Caco-2 (cell line): ENCODE measurements at regions not wholly inside any gene's neighbourhood (a gene's known extent, or its start where the extent isn't known, plus 50 kb on each side); places are given as distances from the start of the nearest gene placed in this dataset.

Experiments used
- BruUV-seq: library from RNA; stranded (reverse); fragments of 400-500 nt; replicated peaks from 2 replicates; lab custom pipeline; 2021; lab: Mats Ljungman, UMichigan
- CTCF ChIA-PET: fragments of 300-600 bp; sonication (Branson Sonifier 250); formaldehyde crosslinking; loops from one replicate; lab custom pipeline; 2022; ENCODE audit warnings: antibody characterized with exemption; lab: Charles Lee
- POLR2A ChIA-PET: fragments of 300-600 bp; sonication (Branson Sonifier 250); formaldehyde crosslinking; loops from one replicate; lab custom pipeline; 2022; ENCODE audit warnings: antibody characterized with exemption; lab: Charles Lee
- DNase-seq, 2 experiments: peaks; one replicate each; pipeline versions ENCODE4 v3.0.0 to v3.0.0-alpha.2; 2020 to 2022
- H3K27me3 ChIP-seq: replicated peaks from 2 replicates; pipeline ENCODE4 v1.6.0; 2011; ENCODE audit warnings: low read length; ENCODE audit not compliant: control insufficient read depth, insufficient read depth
- H3K36me3 ChIP-seq: 2 replicates; pipeline ENCODE4 v1.5.1; 2011; ENCODE audit warnings: low read length; ENCODE audit not compliant: control insufficient read depth, insufficient read depth
- H3K4me1 ChIP-seq: fragments of 250-450 bp; sonication (Bioruptor Pico); 2 replicates; pipeline ENCODE4 v1.5.1; 2020; ENCODE audit warnings: mild to moderate bottlenecking
- H3K4me3 ChIP-seq: 2 replicates; pipeline ENCODE4 v1.5.1; 2011; ENCODE audit warnings: low read depth, mild to moderate bottlenecking, control low read depth, low read length
- H3K9me3 ChIP-seq: fragments of 250-450 bp; sonication (Bioruptor Pico); 2 replicates; pipeline ENCODE4 v1.5.1; 2020; ENCODE audit warnings: mild to moderate bottlenecking, moderate library complexity
- H3K27ac Mint-ChIP-seq: one replicate; pipeline ENCODE4 v1.8.0; 2022; ENCODE audit warnings: mixed read lengths; ENCODE audit not compliant: unreplicated experiment
- H3K27me3 Mint-ChIP-seq: one replicate; pipeline ENCODE4 v1.8.0; 2022; ENCODE audit warnings: mixed read lengths; ENCODE audit not compliant: insufficient read depth, unreplicated experiment
- H3K36me3 Mint-ChIP-seq: one replicate; pipeline ENCODE4 v1.8.0; 2022; ENCODE audit warnings: mild to moderate bottlenecking, mixed read lengths; ENCODE audit not compliant: insufficient read depth, unreplicated experiment
- H3K4me1 Mint-ChIP-seq: one replicate; pipeline ENCODE4 v1.8.0; 2022; ENCODE audit warnings: low read depth, mixed read lengths; ENCODE audit not compliant: unreplicated experiment
- H3K4me3 Mint-ChIP-seq: one replicate; pipeline ENCODE4 v1.8.0; 2022; ENCODE audit warnings: mild to moderate bottlenecking, moderate library complexity, mixed read lengths; ENCODE audit not compliant: unreplicated experiment
- H3K9me3 Mint-ChIP-seq: one replicate; pipeline ENCODE4 v1.8.0; 2022; ENCODE audit warnings: mixed read lengths; ENCODE audit not compliant: unreplicated experiment
- CTCF ChIP-seq, 2 experiments: fragments of 200-600 bp in 1 of 2; IDR thresholded peaks; 1 replicate in 1 of 2; 2 replicates in 1 of 2; pipeline versions ENCODE4 v1.5.1 to v1.8.0; 2011 to 2022; ENCODE audit warnings: antibody characterized with exemption in 1 of 2, control low read depth in 1 of 2, inconsistent platforms in 1 of 2, low read depth in 1 of 2, low read length in 1 of 2, mild to moderate bottlenecking in 1 of 2, moderate library complexity in 1 of 2; ENCODE audit not compliant: insufficient read depth in 1 of 2, severe bottlenecking in 1 of 2, unreplicated experiment in 1 of 2
- intact Hi-C: fragments of 100-400 bp; cut with micrococcal nuclease; formaldehyde crosslinking; loops from one replicate; pipeline ENCODE4 v1.10.0; 2022; ENCODE audit not compliant: unreplicated experiment

- Histone ChIP-seq H3K27me3 (no peaks in the 10 kb centered on the region), H3K4me3 (no peak overlapping the region), H3K4me1 (peaks cover 37% of the 10 kb centered on the region), H3K36me3 (no peaks in the 10 kb centered on the region), H3K9me3 (no peaks in the 10 kb centered on the region)
- TF ChIP-seq CTCF (IDR thresholded peaks at IDR 0.05; ENCODE audit: insufficient read depth in 1 of 2, low read depth in 1 of 2, low read length in 1 of 2, severe bottlenecking in 1 of 2, unreplicated experiment in 1 of 2) = no peak
- intact Hi-C loops = no loop called here
- Mint-ChIP-seq H3K27ac (no peak overlapping the region), H3K4me3 (no peak overlapping the region), H3K27me3 (no peaks in the 10 kb centered on the region), H3K9me3 (peaks cover 10% of the 10 kb centered on the region), H3K36me3 (peaks cover 24% of the 10 kb centered on the region), H3K4me1 (peaks cover 23% of the 10 kb centered on the region)
- no TSS peak for BruUV-seq
- CTCF ChIA-PET = no interaction called here
- peak; percentile 20 to 48 for DNase-seq
- POLR2A ChIA-PET = no interaction called here
Observed at GRCh38 chr5:124633209-124633608, 113.2 kb downstream of the ZNF608 start.

- Mint-ChIP-seq H3K4me3 (no peak overlapping the region), H3K36me3 (peaks cover 24% of the 10 kb centered on the region), H3K27me3 (no peaks in the 10 kb centered on the region), H3K4me1 (peaks cover 27% of the 10 kb centered on the region), H3K9me3 (peaks cover 10% of the 10 kb centered on the region), H3K27ac (no peak overlapping the region)
- Histone ChIP-seq H3K4me3 (no peak overlapping the region), H3K27me3 (no peaks in the 10 kb centered on the region), H3K36me3 (no peaks in the 10 kb centered on the region), H3K4me1 (peaks cover 39% of the 10 kb centered on the region), H3K9me3 (no peaks in the 10 kb centered on the region)
- no peak for TF ChIP-seq CTCF (IDR thresholded peaks at IDR 0.05; ENCODE audit: insufficient read depth in 1 of 2, low read depth in 1 of 2, low read length in 1 of 2, severe bottlenecking in 1 of 2, unreplicated experiment in 1 of 2)
- DNase-seq = no peak
- BruUV-seq = no TSS peak
- ChIA-PET POLR2A (interaction anchor here (0.6 kb wide), 1 partner anchor 24 kb away, joined by 4 read pairs; no protein-coding TSS in a partner anchor), CTCF (no interaction called here)
- intact Hi-C loops = no loop called here
Observed at GRCh38 chr5:124631874-124632550, 114.4 kb downstream of the ZNF608 start.

- peaks cover 27% of the 10 kb centered on the region for H3K4me1 Mint-ChIP-seq
- ChIA-PET CTCF (no interaction called here), POLR2A (no interaction called here)
- Histone ChIP-seq H3K27me3 (no peaks in the 10 kb centered on the region), H3K36me3 (no peaks in the 10 kb centered on the region), H3K4me1 (peaks cover 39% of the 10 kb centered on the region), H3K9me3 (no peaks in the 10 kb centered on the region), H3K4me3 (no peak overlapping the region)
- no peaks in the 10 kb centered on the region for H3K27me3 Mint-ChIP-seq
- no TSS peak for BruUV-seq
- intact Hi-C loops = no loop called here
- peaks cover 10% of the 10 kb centered on the region for H3K9me3 Mint-ChIP-seq
- H3K4me3 Mint-ChIP-seq = no peak overlapping the region
- DNase-seq = no peak
- peaks cover 24% of the 10 kb centered on the region for H3K36me3 Mint-ChIP-seq
- TF ChIP-seq CTCF (IDR thresholded peaks at IDR 0.05; ENCODE audit: insufficient read depth in 1 of 2, low read depth in 1 of 2, low read length in 1 of 2, severe bottlenecking in 1 of 2, unreplicated experiment in 1 of 2) = no peak
- no peak overlapping the region for H3K27ac Mint-ChIP-seq
Observed at GRCh38 chr5:124630767-124631704, 115.4 kb downstream of the ZNF608 start.
